IPS-15b (cell line): ENCODE measurements at regions not wholly inside any gene's neighbourhood (a gene's known extent, or its start where the extent isn't known, plus 50 kb on each side); places are given as distances from the start of the nearest gene placed in this dataset.
"Not testable (repeated sequence)": the region's sequence is repeated elsewhere in the genome, so short reads cannot be mapped to it uniquely, and the experiment has no call there.

Source experiments
- H3K27me3 ChIP-seq: one replicate; pipeline ENCODE4 v1.6.1; 2013; ENCODE audit warnings: low read length; ENCODE audit not compliant: control insufficient read depth, insufficient read depth
- H3K36me3 ChIP-seq: one replicate; pipeline ENCODE4 v1.6.1; 2013; ENCODE audit warnings: low read length; ENCODE audit not compliant: control insufficient read depth, insufficient read depth
- H3K4me1 ChIP-seq: one replicate; pipeline ENCODE4 v1.6.1; 2013; ENCODE audit warnings: mild to moderate bottlenecking, low read length; ENCODE audit not compliant: control insufficient read depth, insufficient read depth
- H3K4me3 ChIP-seq: one replicate; pipeline ENCODE4 v1.5.1; 2013; ENCODE audit warnings: low read depth, low read length
- H3K9ac ChIP-seq: one replicate; pipeline ENCODE4 v1.6.1; 2013; ENCODE audit warnings: low read depth, mild to moderate bottlenecking, low read length
- H3K9me3 ChIP-seq: one replicate; pipeline ENCODE4 v1.6.1; 2013; ENCODE audit warnings: mild to moderate bottlenecking, low read length; ENCODE audit not compliant: control insufficient read depth, insufficient read depth

- Histone ChIP-seq H3K36me3 (no peaks in the 10 kb centered on the region), H3K9me3 (no peaks in the 10 kb centered on the region), H3K4me1 (peaks cover 9% of the 10 kb centered on the region), H3K4me3 (no peak overlapping the region), H3K9ac (no peak overlapping the region), H3K27me3 (no peaks in the 10 kb centered on the region)
These were observed 485.8 kb downstream of the STK39 start for GRCh38 chr2:167761465-167762136.

- no peaks in the 10 kb centered on the region for H3K36me3 ChIP-seq
- no peak overlapping the region for H3K4me3 ChIP-seq
- no peak overlapping the region for H3K9ac ChIP-seq
- H3K27me3 ChIP-seq: no peaks in the 10 kb centered on the region
- peaks cover 14% of the 10 kb centered on the region for H3K4me1 ChIP-seq
- no peaks in the 10 kb centered on the region for H3K9me3 ChIP-seq
These were observed 487.9 kb downstream of the STK39 start for GRCh38 chr2:167759531-167759930.

- no peaks in the 10 kb centered on the region for H3K36me3 ChIP-seq
- no peak overlapping the region for H3K4me3 ChIP-seq
- H3K9ac ChIP-seq: no peak overlapping the region
- no peaks in the 10 kb centered on the region for H3K9me3 ChIP-seq
- no peaks in the 10 kb centered on the region for H3K27me3 ChIP-seq
- peaks cover 16% of the 10 kb centered on the region for H3K4me1 ChIP-seq
These were observed 489.1 kb downstream of the STK39 start for GRCh38 chr2:167758292-167758691.

GRCh38 chr2:167756446-167756845, 490.9 kb downstream of the STK39 start:
- Histone ChIP-seq H3K4me3 (no peak overlapping the region), H3K27me3 (no peaks in the 10 kb centered on the region), H3K9me3 (no peaks in the 10 kb centered on the region), H3K36me3 (no peaks in the 10 kb centered on the region), H3K9ac (no peak overlapping the region), H3K4me1 (peaks cover 24% of the 10 kb centered on the region)

- H3K9me3 ChIP-seq: no peaks in the 10 kb centered on the region
- H3K4me1 ChIP-seq: peaks cover 20% of the 10 kb centered on the region
- no peaks in the 10 kb centered on the region for H3K27me3 ChIP-seq
- no peak overlapping the region for H3K4me3 ChIP-seq
- H3K9ac ChIP-seq: no peak overlapping the region
- H3K36me3 ChIP-seq: no peaks in the 10 kb centered on the region
These were observed 494.3 kb downstream of the STK39 start for GRCh38 chr2:167753142-167753541.

- no peaks in the 10 kb centered on the region for H3K36me3 ChIP-seq
- no peaks in the 10 kb centered on the region for H3K27me3 ChIP-seq
- H3K9ac ChIP-seq: no peak overlapping the region
- H3K9me3 ChIP-seq: no peaks in the 10 kb centered on the region
- no peak overlapping the region for H3K4me3 ChIP-seq
- peaks cover 17% of the 10 kb centered on the region for H3K4me1 ChIP-seq
These were observed 494.7 kb downstream of the STK39 start for GRCh38 chr2:167752734-167753133.

GRCh38 chr2:167750675-167751074, 496.7 kb downstream of the STK39 start:
- Histone ChIP-seq H3K9me3 (no peaks in the 10 kb centered on the region), H3K4me1 (peaks cover 12% of the 10 kb centered on the region), H3K27me3 (no peaks in the 10 kb centered on the region), H3K9ac (no peak overlapping the region), H3K36me3 (no peaks in the 10 kb centered on the region), H3K4me3 (no peak overlapping the region)

- H3K27me3 ChIP-seq: no peaks in the 10 kb centered on the region
- no peaks in the 10 kb centered on the region for H3K9me3 ChIP-seq
- H3K9ac ChIP-seq: no peak overlapping the region
- H3K4me3 ChIP-seq: no peak overlapping the region
- H3K36me3 ChIP-seq: no peaks in the 10 kb centered on the region
- peaks cover 12% of the 10 kb centered on the region for H3K4me1 ChIP-seq
These were observed 497.7 kb downstream of the STK39 start for GRCh38 chr2:167749660-167750059.

- Histone ChIP-seq H3K4me3 (no peak overlapping the region), H3K27me3 (no peaks in the 10 kb centered on the region), H3K9ac (no peak overlapping the region), H3K36me3 (no peaks in the 10 kb centered on the region), H3K9me3 (no peaks in the 10 kb centered on the region), H3K4me1 (peaks cover 12% of the 10 kb centered on the region)
These were observed 498.4 kb downstream of the STK39 start for GRCh38 chr2:167749016-167749415.

GRCh38 chr2:167748536-167748935, 498.9 kb downstream of the STK39 start:
- Histone ChIP-seq H3K4me1 (peaks cover 12% of the 10 kb centered on the region), H3K4me3 (no peak overlapping the region), H3K27me3 (no peaks in the 10 kb centered on the region), H3K9me3 (no peaks in the 10 kb centered on the region), H3K9ac (no peak overlapping the region), H3K36me3 (no peaks in the 10 kb centered on the region)

- H3K27me3 ChIP-seq: no peaks in the 10 kb centered on the region
- peaks cover 2% of the 10 kb centered on the region for H3K4me1 ChIP-seq
- H3K36me3 ChIP-seq: no peaks in the 10 kb centered on the region
- no peak overlapping the region for H3K9ac ChIP-seq
- H3K4me3 ChIP-seq: no peak overlapping the region
- no peaks in the 10 kb centered on the region for H3K9me3 ChIP-seq
These were observed 501.7 kb downstream of the STK39 start for GRCh38 chr2:167745667-167746066.

GRCh38 chr2:167739921-167740320, 507.5 kb downstream of the STK39 start:
- H3K9ac ChIP-seq, H3K27me3 ChIP-seq, H3K4me1 ChIP-seq, H3K4me3 ChIP-seq, H3K36me3 ChIP-seq, H3K9me3 ChIP-seq: not testable (repeated sequence)
